ENCODE measurements at regions not wholly inside any gene's neighbourhood (a gene's known extent, or its start where the extent isn't known, plus 50 kb on each side); places are given as distances from the start of the nearest gene placed in this dataset.

- H3K4me1 ChIP-seq (ENCODE audit: control insufficient read depth in 2 of 3, insufficient read depth in 2 of 3, low read depth in 1 of 3, low read length in 3 of 3): no peaks in the 10 kb centered on the region
- FAIRE-seq: no peak
Observed at GRCh38 chr5:101278011-101278687, 375.1 kb upstream of the ST8SIA4 start.

GRCh38 chr5:101271945-101272344 lies 368.9 kb upstream of the ST8SIA4 start:
- DNase-seq: no peak
- Histone ChIP-seq H3K27me3 (ENCODE audit: control insufficient read depth, insufficient read depth, low read length) (no peaks in the 10 kb centered on the region), H3K9me3 (ENCODE audit: control insufficient read depth in 2 of 3, insufficient read depth in 1 of 3, low read length in 3 of 3) (no peaks in the 10 kb centered on the region), H3K4me3 (ENCODE audit: low read length in 3 of 3) (no peak overlapping the region), H3K9ac (ENCODE audit: low read length in 3 of 3) (no peak overlapping the region), H3K4me1 (ENCODE audit: control insufficient read depth in 2 of 3, insufficient read depth in 2 of 3, low read depth in 1 of 3, low read length in 3 of 3) (no peaks in the 10 kb centered on the region), H3K27ac (ENCODE audit: low read depth in 2 of 2, low read length in 2 of 2) (no peak overlapping the region), H3K36me3 (ENCODE audit: control insufficient read depth in 2 of 3, insufficient read depth in 3 of 3, low read length in 3 of 3) (no peaks in the 10 kb centered on the region)
- intact Hi-C loops (cut with DNase I): no loop called here
- TF ChIP-seq, protein P1, sequence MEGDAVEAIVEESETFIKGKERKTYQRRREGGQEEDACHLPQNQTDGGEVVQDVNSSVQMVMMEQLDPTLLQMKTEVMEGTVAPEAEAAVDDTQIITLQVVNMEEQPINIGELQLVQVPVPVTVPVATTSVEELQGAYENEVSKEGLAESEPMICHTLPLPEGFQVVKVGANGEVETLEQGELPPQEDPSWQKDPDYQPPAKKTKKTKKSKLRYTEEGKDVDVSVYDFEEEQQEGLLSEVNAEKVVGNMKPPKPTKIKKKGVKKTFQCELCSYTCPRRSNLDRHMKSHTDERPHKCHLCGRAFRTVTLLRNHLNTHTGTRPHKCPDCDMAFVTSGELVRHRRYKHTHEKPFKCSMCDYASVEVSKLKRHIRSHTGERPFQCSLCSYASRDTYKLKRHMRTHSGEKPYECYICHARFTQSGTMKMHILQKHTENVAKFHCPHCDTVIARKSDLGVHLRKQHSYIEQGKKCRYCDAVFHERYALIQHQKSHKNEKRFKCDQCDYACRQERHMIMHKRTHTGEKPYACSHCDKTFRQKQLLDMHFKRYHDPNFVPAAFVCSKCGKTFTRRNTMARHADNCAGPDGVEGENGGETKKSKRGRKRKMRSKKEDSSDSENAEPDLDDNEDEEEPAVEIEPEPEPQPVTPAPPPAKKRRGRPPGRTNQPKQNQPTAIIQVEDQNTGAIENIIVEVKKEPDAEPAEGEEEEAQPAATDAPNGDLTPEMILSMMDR (IDR thresholded peaks at IDR 0.05; ENCODE audit: borderline replicate concordance, extremely low read depth, insufficient read depth): no peak
- no peak for FAIRE-seq

More at GRCh38 chr5:101278011-101278687, 375.1 kb upstream of the ST8SIA4 start:
- no peaks in the 10 kb centered on the region for H3K27me3 ChIP-seq (ENCODE audit: control insufficient read depth, insufficient read depth, low read length)
- TF ChIP-seq, protein P1 (IDR thresholded peaks at IDR 0.05; ENCODE audit: borderline replicate concordance, extremely low read depth, insufficient read depth): no peak
- DNase-seq: no peak
- intact Hi-C loops (cut with DNase I): no loop called here
- no peak overlapping the region for H3K9ac ChIP-seq (ENCODE audit: low read length in 3 of 3)
- H3K27ac ChIP-seq (ENCODE audit: low read depth in 2 of 2, low read length in 2 of 2): no peak overlapping the region
- H3K36me3 ChIP-seq (ENCODE audit: control insufficient read depth in 2 of 3, insufficient read depth in 3 of 3, low read length in 3 of 3): no peaks in the 10 kb centered on the region
- no peaks in the 10 kb centered on the region for H3K9me3 ChIP-seq (ENCODE audit: control insufficient read depth in 2 of 3, insufficient read depth in 1 of 3, low read length in 3 of 3)
- H3K4me3 ChIP-seq (ENCODE audit: low read length in 3 of 3): no peak overlapping the region

DNA sequence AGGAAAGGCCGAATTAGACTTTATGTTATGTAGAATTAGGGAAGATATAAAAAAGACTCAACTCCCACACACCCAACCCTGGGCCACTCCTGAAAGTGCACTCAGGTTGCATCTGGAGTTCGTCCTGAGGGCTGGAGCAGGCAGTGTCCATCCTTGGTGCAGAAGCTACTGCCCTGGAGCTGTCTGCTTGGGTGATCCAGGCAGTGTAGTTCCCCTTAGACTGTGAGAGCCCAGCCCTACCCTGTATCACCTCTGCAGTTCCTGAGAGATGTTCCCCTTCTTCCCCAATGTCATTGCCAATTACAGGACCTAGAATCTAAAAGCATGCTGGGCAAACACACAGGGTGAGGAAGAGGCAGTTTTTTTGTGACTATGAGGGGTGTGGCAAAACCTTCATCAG lies 368.3 kb upstream of the ST8SIA4 start:
- Histone ChIP-seq H3K4me3 (ENCODE audit: low read length in 3 of 3) (no peak overlapping the region), H3K9me3 (ENCODE audit: control insufficient read depth in 2 of 3, insufficient read depth in 1 of 3, low read length in 3 of 3) (no peaks in the 10 kb centered on the region), H3K27ac (ENCODE audit: low read depth in 2 of 2, low read length in 2 of 2) (no peak overlapping the region), H3K9ac (ENCODE audit: low read length in 3 of 3) (no peak overlapping the region), H3K27me3 (ENCODE audit: control insufficient read depth, insufficient read depth, low read length) (no peaks in the 10 kb centered on the region), H3K36me3 (ENCODE audit: control insufficient read depth in 2 of 3, insufficient read depth in 3 of 3, low read length in 3 of 3) (no peaks in the 10 kb centered on the region), H3K4me1 (ENCODE audit: control insufficient read depth in 2 of 3, insufficient read depth in 2 of 3, low read depth in 1 of 3, low read length in 3 of 3) (no peaks in the 10 kb centered on the region)
- FAIRE-seq: no peak
- TF ChIP-seq, protein P1 (IDR thresholded peaks at IDR 0.05; ENCODE audit: borderline replicate concordance, extremely low read depth, insufficient read depth): no peak
- DNase-seq: no peak
- intact Hi-C loops (cut with DNase I): no loop called here

DNA sequence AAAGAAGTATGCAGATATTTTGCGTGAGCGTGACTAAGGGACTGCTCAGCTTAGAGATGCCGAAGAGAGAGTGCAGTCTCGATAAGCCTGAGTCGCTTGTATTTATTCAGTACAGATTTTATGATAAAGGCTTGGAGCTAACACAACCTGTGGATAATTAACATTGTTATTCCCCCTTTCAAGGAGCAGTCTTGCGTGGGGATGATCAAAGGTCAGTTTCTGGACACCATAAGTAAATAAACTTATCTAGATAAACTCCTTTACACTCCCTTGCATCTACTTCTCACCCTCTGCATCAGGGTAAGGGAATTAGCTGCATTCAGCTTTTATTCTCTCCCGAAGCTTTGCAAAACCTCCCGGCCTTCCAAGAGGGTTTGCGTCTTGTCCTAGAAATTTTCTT lies 357.8 kb upstream of the ST8SIA4 start:
- FAIRE-seq (no peak), DNase-seq (peak in 2 of 5 donors; percentile 15 to 21)
- no peak overlapping the region for H3K4me3 ChIP-seq (ENCODE audit: low read length in 3 of 3)
- H3K36me3 ChIP-seq (ENCODE audit: control insufficient read depth in 2 of 3, insufficient read depth in 3 of 3, low read length in 3 of 3): no peaks in the 10 kb centered on the region
- H3K27me3 ChIP-seq (ENCODE audit: control insufficient read depth, insufficient read depth, low read length): no peaks in the 10 kb centered on the region
- peaks cover 0 to 8% (median 0%) of the 10 kb centered on the region in 3 donors for H3K9me3 ChIP-seq (ENCODE audit: control insufficient read depth in 2 of 3, insufficient read depth in 1 of 3, low read length in 3 of 3)
- TF ChIP-seq, protein P1 (IDR thresholded peaks at IDR 0.05; ENCODE audit: borderline replicate concordance, extremely low read depth, insufficient read depth): no peak
- intact Hi-C loops (cut with DNase I): no loop called here
- H3K27ac ChIP-seq (ENCODE audit: low read depth in 2 of 2, low read length in 2 of 2): no peak overlapping the region
- H3K4me1 ChIP-seq (ENCODE audit: control insufficient read depth in 2 of 3, insufficient read depth in 2 of 3, low read depth in 1 of 3, low read length in 3 of 3): no peaks in the 10 kb centered on the region
- H3K9ac ChIP-seq (ENCODE audit: low read length in 3 of 3): no peak overlapping the region
